Body of pancreas (tissue), 4 donors: ENCODE measurements at regions not wholly inside any gene's neighbourhood (a gene's known extent, or its start where the extent isn't known, plus 50 kb on each side); places are given as distances from the start of the nearest gene placed in this dataset.
A peak's percentile ranks its signal among the peaks of the same experiment; 100 is the strongest.

Experiments used
- ATAC-seq: fragments of 150-250 bp; one replicate; pipeline ENCODE4 v1.9.1; 2016
- DNase-seq, 4 donors: peaks; one replicate each; pipeline ENCODE4 v3.0.0-alpha.2; 2019
- H3K27ac ChIP-seq, 4 donors: fragments of 200-600 bp; sonication (generic); 1 replicate in 3 of 4; 2 replicates in 1 of 4; pipeline versions ENCODE4 v1.5.1 to v1.6.1; 2016 to 2019; ENCODE audit warnings: mild to moderate bottlenecking in 1 of 4, mixed read lengths in 1 of 4, moderate library complexity in 1 of 4
- H3K27me3 ChIP-seq, 2 donors: fragments of 200-600 bp; sonication (generic); one replicate each; pipeline ENCODE4 v1.6.0; 2016; ENCODE audit warnings: mild to moderate bottlenecking in 1 of 2
- H3K36me3 ChIP-seq, 2 donors: fragments of 200-600 bp; sonication (generic); replicated peaks in 1 of 2; 2 replicates each; pipeline ENCODE4 v1.5.1; 2016; ENCODE audit warnings: low read depth in 2 of 2; ENCODE audit not compliant: insufficient read depth in 1 of 2
- H3K4me1 ChIP-seq: fragments of 200-600 bp; sonication (generic); one replicate; pipeline ENCODE4 v1.6.0; 2016
- H3K4me3 ChIP-seq, 2 donors: fragments of 200-600 bp; sonication (generic); 1 replicate in 1 of 2; 2 replicates in 1 of 2; pipeline ENCODE4 v1.5.1; 2016 to 2019
- H3K9me3 ChIP-seq, 3 donors: fragments of 200-600 bp; sonication (generic); 1 replicate in 2 of 3; 2 replicates in 1 of 3; pipeline ENCODE4 v1.5.1; 2016
- CTCF ChIP-seq, 7 experiments: fragments of 450-650 bp in 4 of 7; fragments of 200-600 bp in 3 of 7; sonication (generic) in 3 of 7; IDR thresholded peaks; one replicate each; pipeline ENCODE4 v1.5.1; 2016 to 2019; ENCODE audit warnings: antibody characterized with exemption in 7 of 7
- POLR2A ChIP-seq, 3 donors: fragments of 450-650 bp; IDR thresholded peaks; one replicate each; pipeline ENCODE4 v1.6.1; 2016; ENCODE audit warnings: antibody characterized with exemption in 3 of 3, mild to moderate bottlenecking in 2 of 3
- WGBS, 2 donors: methylation state at CpG; one replicate each; pipeline ENCODE4 v1.1.5; 2017; 5-methylcytosine and 5-hydroxymethylcytosine counted together
- intact Hi-C: fragments of 100-400 bp; cut with DNase I; formaldehyde crosslinking; loops from one replicate; pipeline ENCODE4 v1.15.1; 2023

GRCh38 chr1:13981142-13981541 is 281.2 kb downstream of the PRDM2 start:
- 94 to 98% methylated on average over 2 of the region's 2 CpGs for WGBS, 2 donors
- Histone ChIP-seq H3K4me1 (no peaks in the 10 kb centered on the region), H3K4me3 (no peak overlapping the region), H3K27ac (no peak overlapping the region), H3K27me3 (no peaks in the 10 kb centered on the region), H3K36me3 (no peaks in the 10 kb centered on the region), H3K9me3 (no peaks in the 10 kb centered on the region)
- no peak for DNase-seq
- intact Hi-C loops: no loop called here
- TF ChIP-seq CTCF (IDR thresholded peaks at IDR 0.05): no peak
- TF ChIP-seq POLR2A (IDR thresholded peaks at IDR 0.05): no peak
- ATAC-seq: no peak

- DNase-seq (no peak), ATAC-seq (no peak)
- H3K36me3 ChIP-seq: no peaks in the 10 kb centered on the region
- no peaks in the 10 kb centered on the region for H3K9me3 ChIP-seq
- no peak overlapping the region for H3K27ac ChIP-seq
- WGBS, 2 donors: 86 to 95% methylated on average over 10 to 14 of the region's 17 CpGs
- intact Hi-C loops: no loop called here
- TF ChIP-seq CTCF (IDR thresholded peaks at IDR 0.05) (no peak), POLR2A (IDR thresholded peaks at IDR 0.05) (no peak)
- H3K4me1 ChIP-seq: no peaks in the 10 kb centered on the region
- H3K27me3 ChIP-seq: no peaks in the 10 kb centered on the region
- H3K4me3 ChIP-seq: no peak overlapping the region
Measured at GRCh38 chr1:13983393-13983792, 283.4 kb downstream of the PRDM2 start.

GRCh38 chr1:13990939-13991338 is 291.0 kb downstream of the PRDM2 start:
- WGBS, 2 donors: 16 to 20% methylated on average over 5 of the region's 5 CpGs
- no peaks in the 10 kb centered on the region for H3K9me3 ChIP-seq
- intact Hi-C loops: no loop called here
- peaks cover 5% of the 10 kb centered on the region for H3K4me1 ChIP-seq
- ATAC-seq (no peak), DNase-seq (no peak)
- no peak overlapping the region for H3K27ac ChIP-seq
- H3K27me3 ChIP-seq: no peaks in the 10 kb centered on the region
- no peak overlapping the region for H3K4me3 ChIP-seq
- H3K36me3 ChIP-seq: no peaks in the 10 kb centered on the region
- TF ChIP-seq CTCF (IDR thresholded peaks at IDR 0.05): no peak
- no peak for TF ChIP-seq POLR2A (IDR thresholded peaks at IDR 0.05)

- DNase-seq (no peak), ATAC-seq (no peak)
- Histone ChIP-seq H3K4me1 (peaks cover 5% of the 10 kb centered on the region), H3K9me3 (no peaks in the 10 kb centered on the region), H3K27me3 (no peaks in the 10 kb centered on the region), H3K36me3 (no peaks in the 10 kb centered on the region), H3K4me3 (no peak overlapping the region), H3K27ac (no peak overlapping the region)
- WGBS, 2 donors: 44 to 62% methylated on average over 5 of the region's 5 CpGs
- intact Hi-C loops: no loop called here
- no peak for TF ChIP-seq CTCF (IDR thresholded peaks at IDR 0.05)
- TF ChIP-seq POLR2A (IDR thresholded peaks at IDR 0.05): no peak
Measured at GRCh38 chr1:13992489-13993285, 292.7 kb downstream of the PRDM2 start.

GRCh38 chr1:13994386-13994785 is 294.4 kb downstream of the PRDM2 start:
- no peaks in the 10 kb centered on the region for H3K27me3 ChIP-seq
- intact Hi-C loops: no loop called here
- no peaks in the 10 kb centered on the region for H3K36me3 ChIP-seq
- ATAC-seq (no peak), DNase-seq (no peak)
- H3K4me3 ChIP-seq: no peak overlapping the region
- peak overlapping the region in 3 of 4 donors; percentile 10 to 53 (median 49) for H3K27ac ChIP-seq
- WGBS, 2 donors: 13 to 14% methylated on average over 1 of the region's 1 CpG
- peaks cover 5% of the 10 kb centered on the region for H3K4me1 ChIP-seq
- TF ChIP-seq POLR2A (IDR thresholded peaks at IDR 0.05) (no peak), CTCF (IDR thresholded peaks at IDR 0.05) (no peak)
- no peaks in the 10 kb centered on the region for H3K9me3 ChIP-seq
